ENCODE measurements at regions not wholly inside any gene's neighbourhood (a gene's known extent, or its start where the extent isn't known, plus 50 kb on each side); places are given as distances from the start of the nearest gene placed in this dataset.
"Not testable (repeated sequence)": the region's sequence is repeated elsewhere in the genome, so short reads cannot be mapped to it uniquely, and the experiment has no call there.

DNA sequence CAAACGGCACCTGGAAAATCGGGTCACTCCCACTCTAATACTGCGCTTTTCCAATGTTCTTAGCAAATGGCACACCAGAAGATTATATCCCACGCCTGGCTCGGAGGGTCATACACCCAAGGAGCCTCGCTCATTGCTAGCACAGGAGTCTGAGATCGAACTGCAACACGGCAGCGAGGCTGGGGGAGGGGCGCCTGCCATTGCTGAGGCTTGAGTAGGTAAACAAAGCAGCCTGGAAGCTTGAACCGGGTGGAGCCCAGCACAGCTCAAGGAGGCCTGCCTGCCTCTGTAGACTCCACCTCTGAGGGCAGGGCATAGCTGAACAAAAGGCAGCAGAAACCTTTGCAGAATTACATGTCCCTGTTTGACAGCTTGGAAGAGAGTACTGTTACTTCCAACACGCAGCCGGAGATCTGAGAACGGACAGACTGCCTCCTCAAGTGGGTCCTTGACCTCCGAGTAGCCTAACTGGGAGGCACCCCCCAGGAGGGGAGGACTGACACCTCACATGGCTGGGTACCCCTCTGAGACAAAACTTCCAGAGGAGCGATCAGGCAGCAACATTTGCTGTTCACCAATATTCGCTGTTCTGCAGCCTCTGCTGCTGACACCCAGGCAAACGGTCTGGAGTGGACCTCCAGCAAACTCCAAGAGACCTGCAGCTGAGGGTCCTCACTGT, 472.3 kb upstream of the PHF14 start:
- DNase-seq, result not testable (repeated sequence)

DNA sequence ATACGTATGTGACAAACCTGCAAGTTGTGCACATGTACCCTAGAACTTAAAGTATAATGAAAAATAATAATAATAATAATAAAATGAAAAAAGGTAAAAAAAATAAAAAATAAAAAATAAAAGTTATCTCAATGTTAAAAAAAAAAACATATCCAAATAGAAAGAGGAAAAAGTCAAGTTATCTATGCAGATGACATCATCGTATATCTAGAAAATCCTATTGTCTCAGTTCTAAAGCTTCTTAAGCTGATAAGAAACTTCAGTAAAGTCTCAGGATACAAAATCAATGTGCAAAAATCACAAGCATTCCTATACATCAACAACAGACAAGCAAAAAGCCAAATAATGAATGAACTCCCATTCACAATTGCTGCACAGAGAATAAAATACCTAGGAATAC, 466.6 kb upstream of the PHF14 start:
- no peak for DNase-seq

DNA sequence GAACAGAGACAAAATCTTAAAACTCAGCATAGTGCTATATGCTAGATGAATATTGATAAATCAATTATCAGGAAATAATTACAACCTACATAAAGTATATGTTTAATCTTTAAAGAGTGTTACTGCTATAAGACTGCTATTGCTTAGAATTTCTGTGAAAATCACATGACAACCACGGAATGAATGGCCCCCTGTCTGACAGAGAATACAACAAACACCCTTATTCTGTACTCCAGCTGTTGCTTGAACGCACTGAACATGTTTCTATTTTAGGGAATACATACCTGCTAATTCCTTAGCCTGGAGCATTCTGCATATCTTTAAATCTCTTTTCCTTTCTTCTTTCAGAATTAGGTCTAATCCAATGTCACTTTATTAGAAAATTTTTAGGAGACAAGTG, 452.4 kb upstream of the PHF14 start:
- no peak for DNase-seq

DNA sequence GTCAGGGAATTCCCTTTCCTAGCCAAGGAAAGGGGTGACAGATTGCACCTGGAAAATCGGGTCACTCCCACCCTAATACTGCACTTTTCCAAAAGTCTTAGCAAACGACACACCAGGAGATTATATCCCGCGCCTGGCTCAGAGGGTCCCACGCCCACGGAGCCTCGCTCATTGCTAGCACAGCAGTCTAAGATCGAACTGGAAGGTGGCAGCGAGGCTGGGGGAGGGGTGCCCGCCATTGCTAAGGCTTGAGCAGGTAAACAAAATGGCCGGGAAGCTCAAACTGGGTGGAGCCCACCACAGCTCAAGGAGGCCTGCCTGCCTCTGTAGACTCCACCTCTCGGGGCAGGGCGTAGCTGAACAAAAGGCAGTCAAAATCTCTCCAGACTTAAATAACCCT, 440.2 kb upstream of the PHF14 start:
- DNase-seq, result not testable (repeated sequence)

DNA sequence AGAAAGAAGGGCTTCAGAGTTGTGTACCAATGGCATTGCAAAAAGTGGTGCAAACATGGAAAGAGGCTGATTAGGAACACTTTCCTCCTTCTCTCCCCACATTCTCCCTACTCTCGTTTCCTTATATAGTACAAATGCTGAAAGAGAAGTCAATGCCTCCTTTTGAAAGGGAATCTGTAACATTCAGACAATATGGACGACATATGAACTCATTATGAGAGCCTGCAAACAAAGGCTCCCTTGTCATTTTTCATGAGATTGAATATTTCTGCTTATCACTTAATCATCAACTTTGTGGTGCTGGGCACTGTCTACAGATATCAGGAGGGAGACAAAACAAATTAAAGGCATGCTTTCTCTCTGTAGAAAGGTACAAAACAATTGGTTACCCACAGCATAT, 437.1 kb upstream of the PHF14 start:
- no peak for DNase-seq

DNA sequence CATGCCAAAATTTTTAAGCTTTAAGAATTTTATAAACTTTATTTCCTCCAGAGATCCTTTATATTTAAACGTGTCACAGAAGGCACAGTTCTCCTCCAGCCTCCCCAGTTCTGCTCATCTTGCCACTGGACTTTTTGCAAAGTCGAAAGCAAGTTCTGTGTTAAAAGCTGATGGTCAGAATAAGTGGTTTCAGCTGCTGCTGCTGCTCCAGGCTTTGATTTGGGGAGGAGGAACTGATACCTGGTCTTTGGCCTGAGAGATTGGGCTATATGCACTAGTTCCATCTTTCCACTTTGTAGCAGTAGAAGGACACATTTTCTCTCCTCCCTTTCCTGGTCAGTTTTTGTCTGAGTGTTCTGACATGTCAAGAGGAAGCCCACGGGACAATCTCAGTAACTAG, 435.9 kb upstream of the PHF14 start:
- DNase-seq, result no peak

DNA sequence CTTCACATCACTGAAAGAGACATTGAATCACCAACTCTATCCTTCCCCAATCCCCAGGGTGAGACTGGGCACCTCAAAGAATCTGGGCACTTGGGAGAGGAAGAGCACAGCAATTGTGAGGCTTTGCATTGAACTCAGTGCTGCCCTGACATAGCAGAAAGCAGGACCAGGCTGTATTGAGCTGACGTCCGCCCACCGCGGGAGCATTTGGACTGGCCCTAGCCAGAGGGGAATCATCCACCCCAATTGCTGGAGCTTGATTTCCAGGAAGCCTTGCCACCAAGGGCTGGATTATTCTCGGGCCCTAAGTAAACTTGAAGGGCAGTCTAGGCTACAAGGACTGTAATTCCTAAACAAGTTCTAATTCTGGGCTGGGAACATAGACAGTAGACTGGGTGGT, 416.3 kb upstream of the PHF14 start:
- no peak for DNase-seq

DNA sequence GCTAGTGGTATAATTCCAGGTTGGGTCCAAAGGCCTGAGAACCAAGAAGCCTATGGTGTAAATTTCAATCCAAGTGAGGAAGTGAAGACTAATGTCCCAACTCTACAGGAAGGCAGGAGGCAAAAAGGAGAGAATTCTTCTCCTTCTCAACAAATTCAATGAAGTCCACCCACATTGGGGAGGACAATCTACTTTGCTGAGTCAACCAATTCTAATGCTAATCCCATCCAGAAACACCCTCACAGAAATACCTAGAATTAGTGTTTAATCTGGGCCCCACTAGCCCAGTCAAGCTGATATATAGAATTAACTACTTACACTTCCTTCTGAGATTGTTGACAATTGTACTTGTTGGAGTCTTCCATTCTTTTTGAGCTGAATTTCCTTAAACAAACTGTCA, 413.2 kb upstream of the PHF14 start:
- DNase-seq, result no peak

DNA sequence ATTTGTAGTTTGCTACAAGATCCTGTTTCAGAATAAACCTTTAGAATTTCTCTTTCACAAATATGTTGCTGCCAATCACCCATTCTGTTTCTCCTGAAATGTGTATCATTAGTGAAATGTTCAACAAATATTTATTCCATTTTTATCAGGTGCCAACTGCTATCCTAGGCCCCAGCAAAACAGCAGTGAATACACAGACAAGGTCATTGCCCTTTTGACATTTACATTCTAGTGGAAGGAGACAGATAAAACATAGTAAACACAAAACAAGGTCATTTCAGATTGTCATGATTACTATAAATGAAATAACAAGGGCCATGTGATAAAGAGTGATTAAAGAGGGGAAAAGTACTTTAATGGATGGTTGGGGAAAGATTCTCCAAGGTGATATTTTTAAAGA, 404.8 kb upstream of the PHF14 start:
- DNase-seq, result no peak

DNA sequence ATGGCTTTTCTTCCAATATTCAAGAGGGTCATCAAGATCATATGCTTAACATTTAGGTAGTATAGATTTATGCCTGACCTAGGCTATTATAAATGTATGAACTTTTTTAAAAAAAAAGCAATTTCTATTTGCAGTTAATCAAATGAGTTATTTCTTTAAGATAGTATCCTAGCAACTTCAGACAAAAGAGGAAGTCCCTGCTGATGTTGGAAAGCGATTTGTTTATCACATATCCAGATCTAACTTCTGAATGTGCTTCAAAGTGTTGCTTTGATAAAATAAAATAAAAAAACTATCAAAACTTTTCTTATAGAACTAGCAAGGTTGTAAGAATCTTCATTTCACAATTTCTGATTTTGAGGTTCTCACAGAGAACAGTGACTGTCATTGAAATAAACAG, 401.9 kb upstream of the PHF14 start:
- DNase-seq, result no peak

DNA sequence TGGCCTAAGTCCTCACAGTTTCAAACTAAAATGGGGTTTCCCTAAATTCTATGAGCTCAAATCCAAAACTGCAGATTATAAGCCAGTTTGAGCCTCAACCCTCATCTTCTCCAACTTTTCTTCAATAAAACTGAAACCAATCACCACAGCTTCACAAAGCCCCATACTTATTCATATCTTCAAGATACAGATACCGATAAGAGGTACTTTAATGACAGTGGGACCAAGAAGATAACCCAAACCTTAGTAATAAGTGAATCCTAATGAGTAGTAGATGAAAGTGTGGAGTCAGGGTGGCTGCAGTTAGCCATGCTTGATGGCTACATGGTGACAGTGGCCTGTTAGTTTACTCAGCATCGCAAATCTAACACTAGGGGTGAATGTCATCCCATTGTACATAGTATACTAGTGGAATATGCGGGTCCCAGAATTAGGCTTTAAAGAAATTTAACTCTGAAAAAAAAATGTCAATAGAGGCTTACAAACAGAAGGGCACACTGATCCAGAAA, 395.8 kb upstream of the PHF14 start:
- no peak for DNase-seq

DNA sequence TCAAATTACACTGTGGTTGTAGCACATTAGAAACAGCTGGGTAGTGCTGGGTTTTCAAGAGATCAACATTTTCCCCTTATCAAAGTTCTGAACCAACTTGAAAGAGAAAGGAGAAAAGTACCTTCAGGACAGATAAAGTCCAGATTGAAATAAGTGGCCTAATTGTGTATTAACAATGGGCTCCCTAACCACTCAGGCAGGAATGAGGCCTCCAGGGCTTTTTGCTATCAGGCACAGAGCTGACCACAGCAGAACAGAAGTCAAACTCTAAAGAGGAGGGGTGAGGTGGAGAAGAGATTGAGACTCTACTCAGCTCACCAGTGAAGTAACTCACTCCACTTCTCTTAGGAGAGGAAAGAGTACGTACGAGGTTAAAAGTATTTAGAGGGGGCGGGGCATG, 394.1 kb upstream of the PHF14 start:
- DNase-seq, result no peak

DNA sequence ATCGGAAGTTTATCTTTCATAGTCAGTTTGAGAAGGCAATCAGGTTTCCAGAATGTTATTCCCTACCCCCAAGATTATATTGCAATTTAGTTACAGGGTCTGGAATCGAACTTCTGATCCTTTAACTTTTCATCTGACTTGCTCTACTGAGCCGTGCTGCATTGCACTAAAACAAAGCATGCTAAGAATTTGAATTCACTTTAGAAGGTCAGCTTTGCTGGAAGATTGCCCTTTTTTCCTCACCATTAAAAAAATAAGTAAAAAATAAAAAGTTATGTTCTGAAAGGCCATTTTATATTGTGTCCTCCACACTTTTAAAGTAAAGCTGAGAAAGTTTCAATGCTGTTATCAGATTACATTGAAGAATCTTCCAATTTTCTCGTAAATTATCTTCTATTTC, 388.8 kb upstream of the PHF14 start:
- no peak for DNase-seq

DNA sequence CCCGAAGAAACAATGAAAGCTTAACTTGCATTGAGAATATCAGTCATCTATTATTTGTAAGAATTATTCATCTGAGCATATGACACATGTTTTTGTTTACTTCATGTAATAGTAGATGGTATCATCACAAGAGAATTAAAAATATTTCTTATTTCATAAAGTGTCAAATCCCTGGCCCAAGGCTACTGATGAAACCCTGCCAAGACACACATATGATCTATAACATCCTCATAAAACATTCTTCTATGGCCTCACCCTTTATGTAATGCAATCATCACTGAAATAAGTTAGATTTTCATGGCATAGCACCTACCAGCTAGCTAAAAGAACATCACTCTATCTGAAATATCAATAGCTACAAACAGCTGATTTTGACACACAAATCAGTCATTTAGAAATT, 385.6 kb upstream of the PHF14 start:
- no peak for DNase-seq

DNA sequence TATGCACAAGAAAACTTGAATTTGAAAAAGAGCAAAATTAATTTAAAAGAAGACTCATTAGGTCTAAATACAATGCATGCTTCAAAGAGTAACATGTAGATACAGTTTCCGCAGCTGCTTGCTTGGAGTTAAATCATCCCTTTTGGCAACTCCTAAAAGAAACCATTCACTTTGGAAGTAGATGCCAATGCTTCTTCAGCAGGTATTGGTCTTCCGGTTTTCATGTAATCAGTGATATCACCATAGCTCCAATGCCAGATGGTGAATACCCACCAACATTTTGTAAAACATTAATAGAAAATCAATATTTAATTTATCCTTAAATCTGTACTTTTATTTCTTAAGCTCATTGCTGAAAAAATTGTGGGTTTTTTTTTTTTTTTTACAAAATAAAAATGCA, 381.1 kb upstream of the PHF14 start:
- DNase-seq, result no peak

DNA sequence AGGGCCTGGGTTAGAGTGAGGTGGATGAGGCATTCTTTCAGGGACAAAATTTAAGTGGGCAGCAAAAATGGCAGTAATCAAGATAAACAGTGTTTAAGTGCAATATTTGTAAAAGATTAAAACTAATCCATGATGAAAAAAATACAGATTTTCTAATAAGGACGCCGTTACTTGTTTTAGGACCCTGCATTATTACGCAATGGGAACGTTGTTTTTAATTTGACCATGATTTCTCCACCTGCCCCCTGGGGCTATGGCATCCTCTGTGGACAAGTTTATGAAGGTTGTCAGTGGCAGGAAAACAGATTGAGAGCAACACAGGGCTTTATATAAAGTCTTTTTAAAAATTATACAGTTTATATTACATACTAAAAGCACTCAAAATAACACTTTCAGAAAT, 380.6 kb upstream of the PHF14 start:
- no peak for DNase-seq

DNA sequence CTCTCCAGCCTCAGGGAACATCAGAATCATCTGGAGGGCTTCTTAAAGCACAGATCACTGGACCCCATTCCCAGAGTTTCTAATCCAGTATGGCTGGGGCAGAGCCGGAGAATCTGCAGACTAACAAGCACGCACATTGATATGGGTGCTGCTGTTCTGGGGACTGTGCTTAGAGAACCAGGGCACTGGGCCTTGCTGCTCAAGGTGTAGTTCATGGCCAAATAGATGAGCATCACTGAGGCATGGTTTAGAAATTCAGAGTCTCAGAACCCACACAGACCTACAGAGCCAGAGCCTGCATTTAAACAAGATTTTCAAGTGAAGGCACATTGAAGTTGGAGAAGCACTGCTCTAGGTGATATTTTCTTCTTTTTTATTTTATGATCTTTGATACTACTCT, 376.8 kb upstream of the PHF14 start:
- DNase-seq, result no peak

DNA sequence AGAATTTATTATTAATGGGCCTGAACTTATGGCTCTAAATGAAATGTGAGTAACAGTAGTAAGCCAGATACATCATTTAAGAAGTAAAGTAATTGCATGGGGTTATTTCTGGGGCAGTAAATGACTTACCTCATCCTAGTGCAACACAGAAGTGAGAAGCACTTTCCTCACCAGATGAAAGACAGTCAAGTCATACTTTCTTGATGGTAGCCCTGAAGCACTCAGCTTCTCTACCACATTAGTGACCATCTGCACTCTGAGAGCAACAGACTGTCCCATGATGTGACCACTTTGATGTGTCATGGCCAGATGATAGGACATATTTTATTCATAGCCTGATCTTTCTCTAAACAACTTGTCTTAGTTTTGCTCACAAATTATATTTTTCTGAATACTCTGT, 369.5 kb upstream of the PHF14 start:
- no peak for DNase-seq

DNA sequence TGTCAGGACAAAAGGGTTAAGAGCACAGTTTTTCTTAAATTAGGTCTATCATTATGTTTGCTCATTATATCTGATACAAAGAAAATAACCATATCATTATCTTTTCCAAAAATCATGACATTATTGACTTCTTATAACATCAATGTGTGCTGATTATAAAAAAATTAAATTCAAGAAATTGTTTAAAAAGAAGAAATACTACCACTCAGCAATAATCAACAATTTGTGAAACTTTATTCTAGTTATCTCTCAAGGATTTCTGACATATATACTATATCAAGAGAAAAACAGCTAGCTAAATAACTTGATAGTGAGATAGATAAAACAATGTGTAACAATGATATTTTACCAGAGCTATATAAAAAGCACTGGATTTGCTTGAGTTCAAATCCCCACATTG, 360.7 kb upstream of the PHF14 start:
- DNase-seq, result no peak

DNA sequence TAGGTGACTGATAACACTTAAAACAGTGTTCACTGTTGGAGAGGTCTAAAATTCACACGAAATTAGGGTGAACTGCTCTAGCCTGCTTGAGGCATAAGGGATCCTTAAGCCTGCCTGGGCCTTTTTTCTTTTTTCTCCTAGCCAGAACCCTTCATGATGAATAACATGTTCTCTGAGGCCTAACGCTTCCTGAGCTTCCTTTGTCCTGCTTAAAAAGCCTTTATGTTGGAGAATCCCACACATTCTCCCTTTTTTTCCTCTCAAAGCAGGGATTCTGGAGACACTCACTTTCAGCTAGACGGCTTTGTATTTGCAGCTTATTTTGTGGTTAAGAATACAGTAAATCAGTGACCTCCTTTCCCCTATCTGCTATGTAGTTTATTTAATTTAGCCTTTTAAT, 354.7 kb upstream of the PHF14 start:
- DNase-seq, result no peak

DNA sequence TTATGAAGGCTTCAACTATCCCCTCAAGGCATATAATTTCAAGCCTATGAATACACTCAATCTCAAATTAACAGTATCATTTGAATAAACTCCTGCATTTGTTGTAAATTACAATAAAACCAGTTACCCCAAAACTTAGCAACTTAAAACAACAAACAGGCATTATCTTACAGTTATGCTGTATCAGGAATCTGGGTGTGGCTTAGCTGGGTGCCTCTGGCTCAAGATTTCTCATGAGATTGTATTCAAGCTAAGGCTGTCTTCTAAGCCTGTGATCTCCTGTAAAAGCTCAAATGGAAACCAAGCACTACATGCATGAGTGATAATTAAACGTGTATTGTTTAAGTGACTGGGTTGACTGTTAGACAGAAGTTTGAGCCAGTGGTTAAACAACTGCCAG, 341.0 kb upstream of the PHF14 start:
- DNase-seq, result no peak

DNA sequence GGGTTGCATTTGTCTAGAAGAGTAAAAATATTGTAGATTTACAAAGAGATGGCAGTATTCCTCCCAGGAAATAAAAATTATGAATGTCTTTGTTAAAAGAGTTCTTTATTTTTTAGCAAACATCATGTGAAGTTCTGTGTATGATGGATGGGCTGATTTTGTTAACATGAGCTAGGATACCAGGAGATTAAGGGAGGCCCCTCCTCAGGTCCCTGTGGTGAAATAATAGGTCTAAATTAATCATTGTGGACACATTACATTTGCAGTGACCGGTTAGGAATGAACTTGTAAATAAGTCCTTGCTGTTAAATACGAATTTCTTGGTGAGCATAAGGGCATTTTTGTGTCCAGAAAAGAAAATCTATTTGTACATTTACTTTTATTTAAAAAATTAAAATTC, 339.4 kb upstream of the PHF14 start:
- no peak for DNase-seq

DNA sequence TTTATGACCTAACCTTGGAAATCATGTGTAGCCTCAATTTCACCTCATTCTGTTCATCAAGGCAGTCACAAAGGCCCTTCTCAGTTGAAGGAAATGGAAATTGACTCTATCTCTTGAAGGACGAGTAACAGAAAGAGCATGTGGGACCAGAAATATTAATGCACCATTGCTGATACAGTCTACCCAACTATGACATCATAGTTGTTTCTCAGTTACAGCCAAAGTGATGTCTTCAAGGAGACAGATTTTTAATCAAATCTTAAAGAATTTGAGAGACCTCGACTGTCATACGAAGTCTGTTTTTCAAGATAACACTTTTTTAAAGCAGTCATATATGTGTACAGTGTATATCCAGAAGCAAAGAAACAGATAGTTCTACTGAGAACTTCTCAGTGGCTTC, 335.7 kb upstream of the PHF14 start:
- DNase-seq, result no peak

DNA sequence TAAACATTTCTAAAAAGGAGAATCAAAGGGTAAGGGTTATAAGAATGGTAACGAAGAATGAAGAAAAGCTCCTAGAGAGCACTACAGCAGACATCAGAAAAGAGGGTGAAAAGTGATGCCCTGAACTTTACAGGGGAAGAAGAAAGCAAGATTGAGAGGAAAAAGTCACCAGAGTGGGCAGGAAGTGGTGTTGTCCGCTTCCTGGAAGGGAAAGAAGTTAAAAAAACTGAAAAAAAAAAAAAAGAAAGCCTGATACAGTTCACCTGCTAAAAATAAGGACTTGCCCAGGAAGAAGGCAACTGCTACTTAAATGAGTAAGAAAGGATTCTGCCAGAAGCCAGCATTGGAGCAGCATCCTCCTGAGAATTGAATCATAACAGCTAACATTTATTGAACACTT, 330.1 kb upstream of the PHF14 start:
- DNase-seq, result no peak

DNA sequence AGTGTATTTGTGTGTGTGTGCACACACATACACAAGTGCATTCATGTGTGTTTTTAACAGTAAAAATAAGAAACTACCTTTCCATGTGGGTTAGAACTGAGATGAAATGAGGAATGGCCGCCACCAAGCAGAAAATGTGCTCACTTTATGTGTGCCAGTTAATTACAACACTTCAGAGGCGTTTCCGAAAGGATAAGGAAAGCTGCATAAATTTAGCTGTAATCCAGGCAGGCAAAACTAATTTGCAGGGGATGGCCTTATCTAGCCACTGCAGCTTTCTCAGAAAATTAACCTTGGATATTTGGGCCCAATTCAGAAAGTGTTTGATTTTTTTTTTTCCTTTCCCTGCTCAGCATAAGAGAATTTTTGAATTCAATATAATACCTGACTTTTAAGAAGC, 328.8 kb upstream of the PHF14 start:
- DNase-seq, result no peak

DNA sequence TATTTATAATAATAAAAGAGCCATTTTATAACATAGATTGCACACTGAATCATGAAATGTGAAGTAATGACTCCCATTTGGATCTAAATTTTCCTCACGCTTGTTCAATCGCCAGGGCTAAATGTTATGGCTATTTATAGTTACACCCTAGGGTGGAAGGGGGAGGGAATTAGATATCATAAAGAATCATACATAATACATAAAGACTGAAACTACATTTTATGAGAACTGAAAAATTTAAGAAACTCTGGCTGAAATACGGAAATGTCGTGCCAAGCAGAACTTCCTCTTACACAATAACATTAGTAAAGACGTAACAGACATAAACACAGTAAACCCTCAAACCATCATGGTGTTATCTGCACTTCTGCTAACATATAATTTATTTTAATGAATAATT, 327.5 kb upstream of the PHF14 start:
- no peak for DNase-seq
